IMR-90 (cell line): ENCODE measurements at regions not wholly inside any gene's neighbourhood (a gene's known extent, or its start where the extent isn't known, plus 50 kb on each side); places are given as distances from the start of the nearest gene placed in this dataset.

Experiments used
- ATAC-seq: fragments of 200-7000 bp; cut with Tn5 transposase; 2 replicates; pipeline ENCODE4 v1.9.1; 2020; ENCODE audit warnings: low read depth, mild to moderate bottlenecking, moderate library complexity
- BruUV-seq: library from RNA; stranded (reverse); fragments of 400-500 nt; replicated peaks from 2 replicates; lab custom pipeline; 2021; lab: Mats Ljungman, UMichigan
- CTCF ChIA-PET: fragments of 300-600 bp; formaldehyde crosslinking; extraction: SDS; loops from one replicate; lab custom pipeline; 2021; ENCODE audit warnings: antibody characterized with exemption; lab: Yijun Ruan, JAX
- POLR2A ChIA-PET: fragments of 300-600 bp; sonication (Branson Sonifier 250); formaldehyde crosslinking; loops from one replicate; lab custom pipeline; 2022; ENCODE audit warnings: antibody characterized with exemption; ENCODE audit not compliant: unreplicated experiment; lab: Charles Lee
- DNase-seq: peaks from one replicate; pipeline ENCODE4 v3.0.0; 2013
- H2AFZ ChIP-seq: replicated peaks from 2 replicates; pipeline ENCODE3; 2013; ENCODE audit warnings: low read length, mild to moderate bottlenecking; ENCODE audit not compliant: poor library complexity
- H2AK5ac ChIP-seq: 2 replicates; pipeline ENCODE4 v1.6.1; 2013; ENCODE audit warnings: low read depth, low read length, inconsistent platforms
- H2AK9ac ChIP-seq: replicated peaks from 2 replicates; pipeline ENCODE3; 2013; ENCODE audit warnings: mild to moderate bottlenecking, low read depth, low read length, moderate library complexity; ENCODE audit not compliant: poor library complexity
- H2BK120ac ChIP-seq: 2 replicates; pipeline ENCODE4 v1.6.1; 2013; ENCODE audit warnings: low read depth, low read length, inconsistent platforms
- H2BK15ac ChIP-seq: 3 replicates; pipeline ENCODE4 v1.6.1; 2013; ENCODE audit warnings: low read depth, low read length, inconsistent platforms
- H2BK20ac ChIP-seq: 2 replicates; pipeline ENCODE4 v1.6.1; 2013; ENCODE audit warnings: low read depth, mild to moderate bottlenecking, inconsistent platforms, low read length, moderate library complexity
- H2BK5ac ChIP-seq: 2 replicates; pipeline ENCODE4 v1.6.1; 2013; ENCODE audit warnings: mild to moderate bottlenecking, low read depth, low read length, inconsistent platforms; ENCODE audit not compliant: poor library complexity, severe bottlenecking
- H3K14ac ChIP-seq: replicated peaks from 2 replicates; pipeline ENCODE4 v1.6.1; 2013; ENCODE audit warnings: low read depth, low read length, inconsistent platforms
- H3K18ac ChIP-seq: 2 replicates; pipeline ENCODE4 v1.6.1; 2013; ENCODE audit warnings: low read depth, low read length, control low read depth
- H3K23ac ChIP-seq: 2 replicates; pipeline ENCODE4 v1.6.1; 2013; ENCODE audit warnings: low read depth, low read length, inconsistent platforms
- H3K27ac ChIP-seq: 2 replicates; pipeline ENCODE4 v1.5.1; 2013; ENCODE audit warnings: mild to moderate bottlenecking, control low read depth, low read length; ENCODE audit not compliant: insufficient read depth
- H3K27me3 ChIP-seq: 2 replicates; pipeline ENCODE4 v1.6.1; 2013; ENCODE audit warnings: low read length; ENCODE audit not compliant: control insufficient read depth, insufficient read depth
- H3K36me3 ChIP-seq: 2 replicates; pipeline ENCODE4 v1.6.1; 2013; ENCODE audit warnings: low read length, mixed read lengths; ENCODE audit not compliant: control insufficient read depth, insufficient read depth
- H3K4ac ChIP-seq: 2 replicates; pipeline ENCODE4 v1.6.1; 2013; ENCODE audit warnings: low read depth, low read length, inconsistent platforms
- H3K4me1 ChIP-seq: 2 replicates; pipeline ENCODE4 v1.6.1; 2013; ENCODE audit warnings: low read length, mixed read lengths; ENCODE audit not compliant: control insufficient read depth, insufficient read depth
- H3K4me2 ChIP-seq: 2 replicates; pipeline ENCODE4 v1.6.1; 2013; ENCODE audit warnings: low read depth, mild to moderate bottlenecking, control low read depth, low read length, moderate library complexity
- H3K4me3 ChIP-seq: 2 replicates; pipeline ENCODE4 v1.5.1; 2013; ENCODE audit warnings: low read depth, mild to moderate bottlenecking, control low read depth, low read length, moderate library complexity; ENCODE audit not compliant: insufficient read depth
- H3K56ac ChIP-seq: 2 replicates; pipeline ENCODE4 v1.6.1; 2013; ENCODE audit warnings: low read length, inconsistent platforms; ENCODE audit not compliant: insufficient read depth; ENCODE audit errors: extremely low read depth
- H3K79me1 ChIP-seq, 2 experiments: 2 replicates each; pipeline ENCODE4 v1.6.1; 2013; ENCODE audit warnings: low read length in 2 of 2, inconsistent platforms in 1 of 2, low read depth in 1 of 2
- H3K9ac ChIP-seq: 2 replicates; pipeline ENCODE4 v1.6.1; 2013; ENCODE audit warnings: low read depth, low read length, control low read depth
- H3K9me1 ChIP-seq: 2 replicates; pipeline ENCODE4 v1.6.1; 2013; ENCODE audit warnings: low read length, inconsistent platforms; ENCODE audit not compliant: insufficient read depth
- H3K9me3 ChIP-seq: 2 replicates; pipeline ENCODE4 v1.6.1; 2013; ENCODE audit warnings: low read length; ENCODE audit not compliant: control insufficient read depth, insufficient read depth
- H4K20me1 ChIP-seq: 2 replicates; pipeline ENCODE4 v1.6.1; 2013; ENCODE audit warnings: low read length, inconsistent platforms; ENCODE audit not compliant: insufficient read depth
- H4K5ac ChIP-seq: 2 replicates; pipeline ENCODE4 v1.6.1; 2013; ENCODE audit warnings: mild to moderate bottlenecking, low read depth, low read length, control low read depth
- H4K8ac ChIP-seq, 2 experiments: 2 replicates each; pipeline ENCODE4 v1.6.1; 2013; ENCODE audit warnings: low read depth in 2 of 2, low read length in 2 of 2, control low read depth in 1 of 2, inconsistent platforms in 1 of 2
- H4K91ac ChIP-seq: 2 replicates; pipeline ENCODE4 v1.6.1; 2013; ENCODE audit warnings: low read depth, low read length, inconsistent platforms; ENCODE audit not compliant: insufficient read depth
- BHLHE40 ChIP-seq: fragments of 150-350 bp; IDR thresholded peaks from 2 replicates; pipeline ENCODE4 v1.6.1; 2016; ENCODE audit warnings: mild to moderate bottlenecking, low read depth, low read length
- CEBPB ChIP-seq: IDR thresholded peaks from 2 replicates; pipeline ENCODE4 v1.6.1; 2012; ENCODE audit warnings: low read depth, low read length, improper control_type of control experiment
- CHD1 ChIP-seq: IDR thresholded peaks from 2 replicates; pipeline ENCODE4 v1.6.1; 2012; ENCODE audit warnings: low read depth, low read length, improper control_type of control experiment
- FOS ChIP-seq: fragments of 150-350 bp; IDR thresholded peaks from 2 replicates; pipeline ENCODE4 v1.6.1; 2016; ENCODE audit warnings: low read depth, low read length
- MAFK ChIP-seq: IDR thresholded peaks from 2 replicates; pipeline ENCODE4 v1.6.1; 2012; ENCODE audit warnings: low read depth, low read length, improper control_type of control experiment
- MAZ ChIP-seq: IDR thresholded peaks from 2 replicates; pipeline ENCODE4 v1.6.1; 2012; ENCODE audit warnings: low read depth, mild to moderate bottlenecking, low read length, improper control_type of control experiment, moderate library complexity, borderline replicate concordance
- MXI1 ChIP-seq: IDR thresholded peaks from 2 replicates; pipeline ENCODE4 v1.6.1; 2012; ENCODE audit warnings: low read depth, mild to moderate bottlenecking, low read length, moderate library complexity, borderline replicate concordance
- NFE2L2 ChIP-seq: fragments of 150-350 bp; IDR thresholded peaks from 2 replicates; pipeline ENCODE4 v1.6.1; 2016; ENCODE audit warnings: low read depth, mild to moderate bottlenecking, low read length
- POLR2A ChIP-seq: IDR thresholded peaks from 2 replicates; pipeline ENCODE4 v1.6.1; 2012; ENCODE audit warnings: mild to moderate bottlenecking, low read depth, low read length
- RAD21 ChIP-seq: IDR thresholded peaks from 2 replicates; pipeline ENCODE4 v1.6.1; 2012; ENCODE audit warnings: low read length, improper control_type of control experiment
- RCOR1 ChIP-seq: IDR thresholded peaks from 2 replicates; pipeline ENCODE4 v1.6.1; 2012; ENCODE audit warnings: mild to moderate bottlenecking, low read length, improper control_type of control experiment; ENCODE audit not compliant: insufficient replicate concordance
- RFX5 ChIP-seq: IDR thresholded peaks from 2 replicates; pipeline ENCODE4 v1.8.0; 2012; ENCODE audit warnings: low read depth, mild to moderate bottlenecking, low read length, moderate library complexity
- SMC3 ChIP-seq: fragments of 150-350 bp; IDR thresholded peaks from 2 replicates; pipeline ENCODE4 v1.6.1; 2016; ENCODE audit warnings: low read depth, mild to moderate bottlenecking, antibody characterized with exemption, low read length, moderate library complexity
- WGBS, 2 experiments: methylation state at CpG; one replicate each; pipeline versions ENCODE4 v1.1.5 to v1.1.7; 2013; ENCODE audit warnings: missing lambda C conversion rate in 2 of 2; ENCODE audit not compliant: insufficient read length in 1 of 2; ENCODE audit errors: extremely low coverage in 2 of 2; 5-methylcytosine and 5-hydroxymethylcytosine counted together
- dilution Hi-C: fragments of 300-500 bp; cut with HindIII; formaldehyde crosslinking; loops from one replicate; pipeline ENCODE4 v1.14.3; 2018; ENCODE audit warnings: low sequenced_read_pairs; ENCODE audit not compliant: unreplicated experiment
- in situ Hi-C: fragments of 300-500 bp; cut with MboI; formaldehyde crosslinking; loops from 3 replicates; pipeline ENCODE4 v1.14.3; 2019; ENCODE audit warnings: low sequenced_read_pairs, inconsistent platforms, mixed read lengths
- intact Hi-C: fragments of 100-400 bp; cut with micrococcal nuclease; formaldehyde crosslinking; loops from 2 replicates; pipeline ENCODE4 v1.10.0; 2022
- TF ChIP-seq, protein P1 (sequence below): fragments of 150-350 bp; IDR thresholded peaks from 2 replicates; pipeline ENCODE4 v1.6.1; 2017; ENCODE audit warnings: mild to moderate bottlenecking, antibody characterized with exemption, low read length, low read depth
- TF ChIP-seq, protein P2 (sequence below): conservative IDR thresholded peaks from 2 replicates; pipeline ENCODE4 v1.5.1; 2012; ENCODE audit warnings: mild to moderate bottlenecking, low read depth, low read length, improper control_type of control experiment
- TF ChIP-seq, protein P3 (sequence below): fragments of 150-350 bp; IDR thresholded peaks from 2 replicates; pipeline ENCODE4 v1.6.1; 2016; ENCODE audit warnings: low read depth, mild to moderate bottlenecking, low read length, moderate library complexity, borderline replicate concordance

DNA sequence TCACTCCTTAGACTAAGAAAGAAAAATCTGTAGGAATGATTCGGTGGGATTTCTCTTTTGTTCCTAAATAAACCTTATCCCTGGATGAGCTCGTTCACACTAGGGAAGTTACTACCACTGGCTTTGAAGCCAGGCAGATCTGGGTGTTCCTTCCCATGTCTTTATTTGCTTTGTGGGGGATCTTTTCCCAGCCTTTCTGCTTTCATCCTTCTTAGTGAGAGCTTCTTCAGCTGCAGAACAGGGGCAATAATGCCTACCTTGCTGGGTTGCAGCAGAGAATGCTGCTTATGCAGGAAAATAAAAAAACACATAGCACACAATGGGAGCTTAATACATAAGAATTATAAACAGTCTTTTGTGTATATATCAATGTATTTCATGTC, 292.1 kb downstream of the SOX11 start:
- POLR2A ChIA-PET, result no interaction called here
- in situ Hi-C loops, result no loop called here
- no peak overlapping the region for H2AK5ac ChIP-seq
- H3K9ac ChIP-seq, result no peak overlapping the region
- TF ChIP-seq BHLHE40 (no peak), NFE2L2 (no peak), POLR2A (no peak), MAZ (no peak), RCOR1 (no peak), RFX5 (no peak), MAFK (no peak), SMC3 (no peak), CEBPB (no peak), RAD21 (no peak), CHD1 (no peak), MXI1 (no peak), FOS (no peak)
- TF ChIP-seq, protein P1, sequence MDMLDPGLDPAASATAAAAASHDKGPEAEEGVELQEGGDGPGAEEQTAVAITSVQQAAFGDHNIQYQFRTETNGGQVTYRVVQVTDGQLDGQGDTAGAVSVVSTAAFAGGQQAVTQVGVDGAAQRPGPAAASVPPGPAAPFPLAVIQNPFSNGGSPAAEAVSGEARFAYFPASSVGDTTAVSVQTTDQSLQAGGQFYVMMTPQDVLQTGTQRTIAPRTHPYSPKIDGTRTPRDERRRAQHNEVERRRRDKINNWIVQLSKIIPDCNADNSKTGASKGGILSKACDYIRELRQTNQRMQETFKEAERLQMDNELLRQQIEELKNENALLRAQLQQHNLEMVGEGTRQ, result no peak
- TF ChIP-seq, protein P2, sequence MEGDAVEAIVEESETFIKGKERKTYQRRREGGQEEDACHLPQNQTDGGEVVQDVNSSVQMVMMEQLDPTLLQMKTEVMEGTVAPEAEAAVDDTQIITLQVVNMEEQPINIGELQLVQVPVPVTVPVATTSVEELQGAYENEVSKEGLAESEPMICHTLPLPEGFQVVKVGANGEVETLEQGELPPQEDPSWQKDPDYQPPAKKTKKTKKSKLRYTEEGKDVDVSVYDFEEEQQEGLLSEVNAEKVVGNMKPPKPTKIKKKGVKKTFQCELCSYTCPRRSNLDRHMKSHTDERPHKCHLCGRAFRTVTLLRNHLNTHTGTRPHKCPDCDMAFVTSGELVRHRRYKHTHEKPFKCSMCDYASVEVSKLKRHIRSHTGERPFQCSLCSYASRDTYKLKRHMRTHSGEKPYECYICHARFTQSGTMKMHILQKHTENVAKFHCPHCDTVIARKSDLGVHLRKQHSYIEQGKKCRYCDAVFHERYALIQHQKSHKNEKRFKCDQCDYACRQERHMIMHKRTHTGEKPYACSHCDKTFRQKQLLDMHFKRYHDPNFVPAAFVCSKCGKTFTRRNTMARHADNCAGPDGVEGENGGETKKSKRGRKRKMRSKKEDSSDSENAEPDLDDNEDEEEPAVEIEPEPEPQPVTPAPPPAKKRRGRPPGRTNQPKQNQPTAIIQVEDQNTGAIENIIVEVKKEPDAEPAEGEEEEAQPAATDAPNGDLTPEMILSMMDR, result no peak
- TF ChIP-seq, protein P3, sequence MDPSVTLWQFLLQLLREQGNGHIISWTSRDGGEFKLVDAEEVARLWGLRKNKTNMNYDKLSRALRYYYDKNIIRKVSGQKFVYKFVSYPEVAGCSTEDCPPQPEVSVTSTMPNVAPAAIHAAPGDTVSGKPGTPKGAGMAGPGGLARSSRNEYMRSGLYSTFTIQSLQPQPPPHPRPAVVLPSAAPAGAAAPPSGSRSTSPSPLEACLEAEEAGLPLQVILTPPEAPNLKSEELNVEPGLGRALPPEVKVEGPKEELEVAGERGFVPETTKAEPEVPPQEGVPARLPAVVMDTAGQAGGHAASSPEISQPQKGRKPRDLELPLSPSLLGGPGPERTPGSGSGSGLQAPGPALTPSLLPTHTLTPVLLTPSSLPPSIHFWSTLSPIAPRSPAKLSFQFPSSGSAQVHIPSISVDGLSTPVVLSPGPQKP, result no peak
- CTCF ChIA-PET, result no interaction called here
- DNase-seq (no peak), ATAC-seq (no peak)
- H3K9me1 ChIP-seq, result no peaks in the 10 kb centered on the region
- H4K8ac ChIP-seq, result no peak overlapping the region
- no peak overlapping the region for H3K4me3 ChIP-seq
- H3K27ac ChIP-seq, result no peak overlapping the region
- no peaks in the 10 kb centered on the region for H4K20me1 ChIP-seq
- H3K56ac ChIP-seq, result no peak overlapping the region
- H3K14ac ChIP-seq, result no peak overlapping the region
- H3K23ac ChIP-seq, result no peak overlapping the region
- BruUV-seq, result no TSS peak
- dilution Hi-C loops, result no loop called here
- H2BK20ac ChIP-seq, result no peak overlapping the region
- no peak overlapping the region for H2BK15ac ChIP-seq
- peaks cover 2% of the 10 kb centered on the region for H3K9me3 ChIP-seq
- no peak overlapping the region for H3K4me2 ChIP-seq
- intact Hi-C loops, result no loop called here
- no peaks in the 10 kb centered on the region for H3K27me3 ChIP-seq
- no peak overlapping the region for H2AFZ ChIP-seq
- no peak overlapping the region for H2BK5ac ChIP-seq
- no peak overlapping the region for H2AK9ac ChIP-seq
- H3K4me1 ChIP-seq, result peaks cover 2% of the 10 kb centered on the region; the same call in 1 of the 2 replicates
- H3K36me3 ChIP-seq, result no peaks in the 10 kb centered on the region
- no peak overlapping the region for H4K91ac ChIP-seq
- no peak overlapping the region for H3K18ac ChIP-seq
- no peak overlapping the region for H3K4ac ChIP-seq
- no peak overlapping the region for H4K5ac ChIP-seq
- no peak overlapping the region for H2BK120ac ChIP-seq
- no peaks in the 10 kb centered on the region for H3K79me1 ChIP-seq
- no CpG with 5 or more reads among the region's 2 CpGs for WGBS, 2 experiments
